GM12873 (cell line): ENCODE measurements at regions not wholly inside any gene's neighbourhood (a gene's known extent, or its start where the extent isn't known, plus 50 kb on each side); places are given as distances from the start of the nearest gene placed in this dataset.

Experiments used
- CTCF ChIP-seq: IDR thresholded peaks from 2 replicates; pipeline ENCODE4 v1.5.1; 2012; ENCODE audit warnings: low read depth, mild to moderate bottlenecking, moderate library complexity, low read length, control low read depth; ENCODE audit not compliant: insufficient read depth; ENCODE audit errors: missing control alignments

GRCh38 chr19:33998739-33999345 lies 173.5 kb upstream of the LSM14A start:
- TF ChIP-seq CTCF = no peak

GRCh38 chr19:34017024-34017423 lies 155.3 kb upstream of the LSM14A start:
- TF ChIP-seq CTCF = no peak

GRCh38 chr19:34017601-34018000 lies 154.7 kb upstream of the LSM14A start:
- no peak for TF ChIP-seq CTCF

DNA sequence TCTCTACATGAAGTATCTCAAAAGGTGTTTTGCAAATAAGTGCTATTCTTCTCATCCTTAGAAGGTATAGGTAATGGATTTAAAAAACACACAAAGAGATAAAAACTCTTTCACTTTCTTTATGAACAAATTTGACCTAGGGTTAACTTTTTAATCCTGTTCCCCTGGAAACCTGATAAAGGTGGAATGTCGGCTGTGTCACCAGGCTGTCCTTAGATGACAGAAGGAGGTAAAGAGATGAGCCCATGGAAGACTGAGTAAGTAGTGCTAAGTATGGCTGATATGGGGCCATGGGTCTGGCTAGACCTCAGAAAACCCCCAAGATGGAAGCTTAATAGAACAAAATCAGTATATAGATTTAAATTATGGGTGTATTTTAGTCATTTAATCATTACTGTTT lies 153.8 kb upstream of the LSM14A start:
- TF ChIP-seq CTCF = no peak

- no peak for TF ChIP-seq CTCF
Observed at GRCh38 chr19:34023381-34023780, 148.9 kb upstream of the LSM14A start.

DNA sequence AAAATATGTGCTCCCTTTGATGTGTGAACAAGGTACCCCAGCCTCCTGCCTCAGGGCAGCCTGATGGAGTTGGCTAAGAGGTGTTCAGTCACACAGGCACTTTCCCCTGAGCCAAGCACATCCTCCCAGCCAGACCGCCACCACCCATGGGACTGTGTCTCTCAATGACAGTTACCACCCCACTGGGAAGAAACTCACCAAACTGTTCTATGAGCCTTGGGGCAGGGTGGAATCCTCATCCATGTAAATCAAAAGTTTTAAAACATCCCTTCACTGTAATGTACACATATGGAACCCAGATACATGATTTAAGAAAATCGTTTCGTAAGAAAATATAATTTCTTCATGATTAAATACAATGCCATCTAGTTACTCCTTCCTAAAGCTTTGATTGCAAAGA lies 138.4 kb upstream of the LSM14A start:
- no peak for TF ChIP-seq CTCF

GRCh38 chr19:34034318-34034846 lies 137.9 kb upstream of the LSM14A start:
- TF ChIP-seq CTCF = no peak
